ENCODE measurements at regions not wholly inside any gene's neighbourhood (a gene's known extent, or its start where the extent isn't known, plus 50 kb on each side); places are given as distances from the start of the nearest gene placed in this dataset.

- TF ChIP-seq CTCF (IDR thresholded peaks at IDR 0.05; ENCODE audit: control extremely low read depth in 1 of 3, insufficient read depth in 1 of 3, low read depth in 1 of 3, low read length in 3 of 3): no peak
- TF ChIP-seq POLR2A (IDR thresholded peaks at IDR 0.05; ENCODE audit: control extremely low read depth in 1 of 2, low read depth in 2 of 2, low read length in 2 of 2): no peak
- TF ChIP-seq ATF2 (IDR thresholded peaks at IDR 0.05; ENCODE audit: low read length): no peak
- no peak for TF ChIP-seq POLR2AphosphoS5 (IDR thresholded peaks at IDR 0.05; ENCODE audit: low read depth, low read length)
- no peak for TF ChIP-seq SIN3A (conservative IDR thresholded peaks at IDR 0.05 in 1 of 2, IDR thresholded peaks at IDR 0.05 in 1 of 2; ENCODE audit: low read depth in 1 of 2, low read length in 2 of 2)
- no peak for TF ChIP-seq JUND (IDR thresholded peaks at IDR 0.05; ENCODE audit: low read length)
- TF ChIP-seq EZH2 (IDR thresholded peaks at IDR 0.05; ENCODE audit: low read depth, low read length, severe bottlenecking): no peak
- no peak for TF ChIP-seq ZNF274 (IDR thresholded peaks at IDR 0.05; ENCODE audit: borderline replicate concordance, extremely low read depth, low read length)
- TF ChIP-seq EGR1 (IDR thresholded peaks at IDR 0.05; ENCODE audit: borderline replicate concordance, low read depth, low read length): no peak
- TF ChIP-seq HDAC2 (IDR thresholded peaks at IDR 0.05; ENCODE audit: borderline replicate concordance in 1 of 2, low read depth in 2 of 2, low read length in 2 of 2): no peak
- TF ChIP-seq USF2 (IDR thresholded peaks at IDR 0.05; ENCODE audit: low read length): no peak
- TF ChIP-seq GABPA (IDR thresholded peaks at IDR 0.05; ENCODE audit: borderline replicate concordance, insufficient read depth, low read length): no peak
- no peak for TF ChIP-seq JUN (IDR thresholded peaks at IDR 0.05; ENCODE audit: low read depth, low read length)
These were observed 621.1 kb upstream of the MEF2C start for GRCh38 chr5:89504051-89504450.
